Astrocyte of the hippocampus (primary cell): ENCODE measurements at regions not wholly inside any gene's neighbourhood (a gene's known extent, or its start where the extent isn't known, plus 50 kb on each side); places are given as distances from the start of the nearest gene placed in this dataset.

Experiments
- DNase-seq: peaks from one replicate; pipeline ENCODE4 v3.0.0; 2011; ENCODE audit warnings: low read depth, low spot score

DNA sequence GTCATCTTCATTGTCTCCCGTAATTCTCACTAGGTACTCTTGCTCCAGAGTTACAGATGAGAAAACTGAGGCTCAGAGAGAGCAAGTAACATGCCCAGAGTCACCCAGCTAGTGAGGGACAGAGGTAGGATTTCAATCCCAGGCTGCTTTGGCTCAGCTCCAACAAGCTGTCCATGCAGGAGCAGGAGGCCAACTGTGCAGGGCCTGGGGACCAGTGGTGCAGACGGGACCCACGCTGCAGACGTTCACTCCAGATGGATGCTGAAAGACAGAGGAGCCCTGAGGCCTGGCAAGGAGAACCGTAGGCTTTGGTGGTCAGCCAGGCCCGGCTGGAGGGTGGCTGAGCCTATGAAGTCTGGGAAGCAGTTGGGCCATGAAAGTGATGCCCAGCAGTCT lies 102.6 kb downstream of the MCFD2 start:
- DNase-seq, result peak; percentile 50
